Dedifferentiated amniotic fluid mesenchymal stem cell (primary cell): ENCODE measurements at regions not wholly inside any gene's neighbourhood (a gene's known extent, or its start where the extent isn't known, plus 50 kb on each side); places are given as distances from the start of the nearest gene placed in this dataset.

ENCODE experiments used
- DNase-seq: peaks from one replicate; pipeline ENCODE4 v3.0.0-alpha.2; 2016; ENCODE audit errors: extremely low spot score

DNA sequence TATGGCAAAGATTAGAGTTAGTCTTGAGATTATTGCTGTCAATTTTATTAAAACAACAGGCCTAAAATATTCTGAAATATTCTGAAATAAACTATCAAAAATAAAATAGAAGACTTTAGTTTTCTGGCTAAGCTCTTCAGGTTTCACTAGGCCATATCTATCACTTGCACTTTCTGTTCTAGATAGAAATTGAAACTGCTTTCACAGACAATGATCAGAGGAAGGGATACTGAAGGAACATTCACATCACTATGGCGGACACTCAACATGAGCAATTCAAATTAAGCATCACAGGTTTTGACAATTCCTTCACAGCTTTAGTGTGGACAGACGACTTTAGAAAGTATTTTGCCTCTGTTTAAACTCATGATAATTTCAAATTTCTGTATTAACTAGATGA, 586.4 kb upstream of the REG3G start:
- DNase-seq = no peak

GRCh38 chr2:78455586-78455985, 569.9 kb upstream of the REG3G start:
- no peak for DNase-seq

DNA sequence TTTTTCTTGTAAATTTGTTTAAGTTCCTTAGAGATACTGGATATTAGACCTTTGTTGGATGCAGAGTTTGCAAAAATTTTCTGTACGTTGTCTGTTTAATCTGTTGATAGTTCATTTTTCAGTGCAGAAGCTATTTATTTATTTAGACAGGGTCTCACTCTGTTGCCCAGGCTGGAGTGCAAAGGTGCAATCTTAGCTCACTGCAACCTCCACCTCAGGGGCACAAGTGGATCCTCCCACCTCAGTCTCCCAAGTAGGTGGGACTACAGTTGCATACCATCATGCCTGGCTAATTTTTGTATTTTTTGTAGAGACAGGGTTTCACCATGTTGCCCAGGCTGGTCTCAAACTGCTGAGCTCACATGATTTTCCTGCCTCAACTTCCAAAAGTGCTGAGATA, 568.2 kb upstream of the REG3G start:
- no peak for DNase-seq

DNA sequence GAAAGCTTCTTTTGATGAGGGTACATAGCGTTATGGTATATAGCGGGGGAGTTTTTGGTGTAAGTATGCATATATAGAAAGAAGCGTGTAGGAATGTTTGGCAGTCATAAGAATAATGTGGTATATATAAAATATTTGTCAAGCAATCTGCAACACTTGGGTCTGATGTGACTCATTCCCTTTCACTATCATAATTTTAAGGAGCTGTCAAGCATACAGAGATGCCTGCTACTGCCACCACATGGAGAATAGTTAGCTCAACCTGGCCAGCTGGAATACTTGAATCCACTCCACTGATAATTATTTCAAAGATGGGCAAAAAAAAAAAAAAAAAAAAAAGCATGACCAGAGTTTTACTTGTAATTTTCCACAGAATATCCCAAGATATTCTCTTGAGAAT, 559.8 kb upstream of the REG3G start:
- DNase-seq = no peak

DNA sequence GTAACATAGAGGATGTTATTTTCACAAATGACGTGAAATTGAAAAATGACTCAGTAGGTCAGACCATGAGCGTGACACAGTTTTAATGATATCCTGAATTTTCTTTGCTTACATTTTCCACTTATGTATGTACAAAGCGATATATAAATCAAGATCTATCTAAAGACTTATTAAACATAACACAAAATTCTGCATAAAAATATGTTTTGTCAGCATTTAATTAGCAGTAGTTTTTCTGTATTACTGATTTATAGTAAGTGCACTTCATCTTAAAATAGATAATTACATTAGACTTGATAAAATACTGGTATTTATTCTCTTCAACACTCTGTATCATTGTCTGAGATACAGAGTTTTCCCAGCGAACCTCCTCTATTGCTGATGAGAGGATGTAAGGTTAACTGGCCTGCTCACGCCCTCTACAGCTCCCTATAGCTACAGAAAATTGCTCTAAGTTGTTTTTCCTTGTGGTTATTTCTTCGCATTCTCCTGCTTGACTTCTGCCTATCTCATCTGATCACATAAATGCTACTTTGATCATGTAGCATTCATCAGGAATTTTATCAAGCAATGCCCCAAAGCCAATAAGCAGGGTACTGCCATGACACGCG, 548.8 kb upstream of the REG3G start:
- DNase-seq = no peak

- DNase-seq = no peak
These were observed 538.9 kb upstream of the REG3G start for GRCh38 chr2:78486565-78486964.

DNA sequence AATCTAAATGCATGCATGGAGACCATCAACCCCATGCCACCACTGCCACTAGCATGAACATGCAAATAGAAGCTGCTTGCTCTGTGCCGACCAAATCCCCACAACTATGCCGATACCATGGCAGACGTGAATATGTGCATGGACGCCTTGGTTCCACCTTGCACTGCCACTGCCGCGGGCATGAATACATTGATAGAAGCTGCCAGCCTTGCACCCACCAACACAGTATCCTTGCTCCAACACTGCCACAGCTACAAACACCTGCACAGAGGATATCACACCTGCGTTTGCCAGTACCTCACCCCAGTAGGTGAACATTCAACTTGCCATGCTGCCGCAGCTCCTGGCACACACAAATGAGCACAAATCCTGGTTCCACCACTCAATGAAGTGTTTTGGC, 527.4 kb upstream of the REG3G start:
- no peak for DNase-seq

DNA sequence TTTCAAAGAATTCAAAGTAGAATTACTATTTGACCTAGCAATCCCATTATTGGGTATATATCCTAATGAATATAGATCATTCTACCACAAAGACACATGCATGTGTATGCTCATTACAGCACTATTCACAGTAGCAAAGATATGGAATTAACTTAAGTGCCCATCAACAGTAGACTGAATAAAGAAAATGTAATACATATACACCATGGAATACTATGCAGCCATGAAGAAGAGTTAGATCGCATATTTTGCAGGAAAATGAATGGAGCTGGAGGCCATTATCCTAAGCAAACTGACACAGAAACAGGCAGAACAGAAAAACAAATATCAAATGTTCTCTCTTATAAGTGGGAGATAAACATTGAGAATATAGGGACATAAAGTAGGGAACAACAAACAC, 519.2 kb upstream of the REG3G start:
- DNase-seq = no peak

GRCh38 chr2:78521938-78522337, 503.6 kb upstream of the REG3G start:
- no peak for DNase-seq

DNA sequence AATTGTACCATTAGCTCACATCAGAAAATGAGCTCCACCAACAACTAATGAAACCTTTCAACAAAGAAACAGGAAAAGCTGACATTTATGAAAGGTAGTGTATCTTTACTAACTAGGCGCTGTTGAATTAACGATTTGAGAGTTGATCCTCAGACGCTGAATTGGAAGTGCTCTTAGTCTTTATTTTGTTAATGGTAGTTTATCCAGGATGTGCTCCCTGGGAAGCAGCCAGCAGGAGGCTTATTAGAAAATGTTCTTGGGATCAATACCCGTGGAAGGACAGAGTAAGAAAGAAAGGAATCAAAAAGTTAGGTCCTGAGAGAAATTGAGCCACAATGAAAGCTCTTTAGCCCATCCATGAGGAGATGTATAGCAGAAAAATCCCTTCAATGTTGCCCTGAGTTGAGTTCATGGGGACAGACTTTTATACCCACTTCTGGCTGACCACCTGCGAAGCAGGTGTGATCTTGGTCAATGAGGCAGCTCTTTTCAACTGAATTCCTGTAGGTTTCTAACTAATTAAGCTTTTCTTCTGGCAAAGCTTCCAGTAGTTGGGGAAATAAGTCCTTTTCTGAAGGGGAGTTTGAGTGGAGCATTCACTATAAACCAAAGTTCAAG, 492.6 kb upstream of the REG3G start:
- no peak for DNase-seq

GRCh38 chr2:78535395-78535794, 490.1 kb upstream of the REG3G start:
- no peak for DNase-seq

- no peak for DNase-seq
These were observed 487.2 kb upstream of the REG3G start for GRCh38 chr2:78538322-78538721.

GRCh38 chr2:78540255-78540654, 485.2 kb upstream of the REG3G start:
- no peak for DNase-seq

DNA sequence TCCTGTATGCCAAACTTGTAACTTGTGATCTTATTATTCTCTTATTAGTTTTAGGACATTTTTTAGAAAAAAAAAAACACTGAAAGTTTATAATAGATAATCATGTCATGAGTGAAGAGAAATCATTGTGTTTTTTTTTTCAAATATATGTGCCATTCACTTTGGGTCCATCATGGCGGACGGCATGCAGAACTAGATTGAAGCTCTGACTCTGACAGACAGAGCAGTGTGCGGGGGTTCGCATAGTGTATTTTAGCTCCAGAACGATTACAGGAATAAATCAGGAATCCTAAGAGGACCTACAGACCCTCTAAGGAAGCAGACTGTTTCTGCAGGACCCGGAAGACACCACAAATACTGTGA, 484.4 kb upstream of the REG3G start:
- no peak for DNase-seq

GRCh38 chr2:78541451-78542267, 483.8 kb upstream of the REG3G start:
- no peak for DNase-seq

DNA sequence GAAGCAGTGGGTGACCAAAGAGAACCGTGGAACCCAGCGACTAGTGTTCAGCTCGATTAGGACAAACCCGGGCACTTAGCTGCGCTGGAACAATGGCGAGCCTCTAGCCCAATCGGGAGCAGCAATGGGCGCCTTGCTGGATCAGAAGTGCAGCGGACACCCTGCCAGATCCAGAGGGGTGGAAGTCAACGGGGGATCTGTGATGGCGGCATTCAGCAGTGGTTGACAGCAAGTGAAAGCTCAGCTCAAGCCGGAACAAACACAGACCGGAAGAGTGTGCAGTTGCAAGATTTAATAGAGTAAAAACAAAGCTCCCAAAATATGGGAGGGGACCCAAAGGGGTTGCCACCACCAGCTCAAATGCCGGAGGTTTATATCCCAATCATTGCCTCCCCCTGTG, 478.7 kb upstream of the REG3G start:
- no peak for DNase-seq

DNA sequence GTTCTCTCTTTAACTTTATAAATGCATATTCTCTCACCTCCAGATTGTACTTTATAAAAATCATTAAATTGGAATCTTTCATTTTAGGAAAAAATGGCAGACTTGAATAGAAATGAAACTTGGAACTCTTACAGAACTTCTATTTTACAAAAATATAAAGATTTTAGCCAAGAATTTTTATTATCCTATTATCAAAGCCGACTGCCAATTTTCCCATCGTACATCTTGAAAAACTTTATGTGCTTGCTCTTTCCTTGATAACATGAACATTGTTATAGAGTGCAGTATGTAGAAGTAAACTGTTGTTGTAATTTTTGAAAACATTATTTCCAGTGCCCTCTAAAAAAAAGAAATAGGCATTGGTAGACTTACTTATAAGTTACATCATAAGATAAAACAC, 475.7 kb upstream of the REG3G start:
- DNase-seq = no peak

- no peak for DNase-seq
These were observed 471.4 kb upstream of the REG3G start for GRCh38 chr2:78553866-78554647.

DNA sequence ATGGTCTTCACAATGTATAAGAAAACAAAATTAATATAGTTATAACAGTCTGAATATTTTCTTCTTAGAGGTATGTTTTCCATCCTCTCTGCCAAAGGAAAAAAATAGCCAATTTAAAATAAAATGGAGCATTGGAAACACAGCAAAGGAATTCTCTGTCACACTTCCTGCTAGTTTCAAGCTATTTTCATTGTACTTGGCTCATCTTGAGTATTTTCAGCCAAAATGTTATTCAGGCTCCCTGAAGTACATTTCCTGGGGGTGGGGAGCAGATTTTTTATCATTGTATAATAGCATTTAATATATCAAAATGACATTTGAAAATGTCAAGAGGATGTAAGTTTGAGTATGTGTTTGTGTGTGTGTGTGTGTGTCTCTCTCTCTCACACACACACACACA, 463.6 kb upstream of the REG3G start:
- DNase-seq = no peak

- DNase-seq = no peak
These were observed 460.8 kb upstream of the REG3G start for GRCh38 chr2:78564666-78565065.

DNA sequence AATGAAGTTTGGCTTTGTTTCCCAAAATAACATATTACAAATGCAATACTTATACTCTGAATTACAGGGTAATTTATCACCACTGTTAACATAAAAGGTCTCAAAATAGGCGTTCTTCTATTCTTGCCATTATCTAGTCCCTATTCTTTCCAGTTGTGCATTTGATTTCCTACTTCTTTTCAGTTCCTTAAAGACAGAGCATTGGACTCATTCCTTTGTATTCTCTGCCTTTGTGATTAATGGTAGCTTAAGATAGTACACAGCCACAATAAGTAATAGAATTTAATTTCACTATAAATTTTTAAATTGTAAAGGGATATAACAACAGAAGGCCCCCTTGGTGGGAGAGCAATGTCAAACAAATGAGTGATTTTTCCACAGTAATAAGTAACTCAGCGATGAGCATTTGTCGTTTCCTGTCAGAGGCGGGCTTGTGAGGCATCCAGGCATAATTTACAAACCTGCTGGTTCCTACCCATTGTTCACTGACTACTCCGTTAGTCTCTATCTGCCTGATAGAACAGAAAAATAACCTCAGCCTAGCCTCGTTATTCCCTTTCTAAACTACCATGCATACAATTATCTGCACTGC, 456.6 kb upstream of the REG3G start:
- no peak for DNase-seq

- no peak for DNase-seq
These were observed 449.1 kb upstream of the REG3G start for GRCh38 chr2:78576409-78576808.
